ENCODE measurements at regions not wholly inside any gene's neighbourhood (a gene's known extent, or its start where the extent isn't known, plus 50 kb on each side); places are given as distances from the start of the nearest gene placed in this dataset.
"Not testable (repeated sequence)": the region's sequence is repeated elsewhere in the genome, so short reads cannot be mapped to it uniquely, and the experiment has no call there.

- TF ChIP-seq CTCF (IDR thresholded peaks at IDR 0.05; ENCODE audit: borderline replicate concordance, insufficient read depth, low read depth, low read length): no peak
Observed at GRCh38 chr3:75296858-75297257, 367.3 kb upstream of the FRG2C start.

GRCh38 chr3:75300606-75301005 is 363.5 kb upstream of the FRG2C start:
- TF ChIP-seq CTCF (IDR thresholded peaks at IDR 0.05; ENCODE audit: borderline replicate concordance, insufficient read depth, low read depth, low read length): no peak
- no peak overlapping the region for H3K4me3 ChIP-seq (ENCODE audit: low read depth, low read length)

More at GRCh38 chr3:75296858-75297257, 367.3 kb upstream of the FRG2C start:
- H3K4me3 ChIP-seq (ENCODE audit: low read depth, low read length): no peak overlapping the region

GRCh38 chr3:75301050-75301449 is 363.1 kb upstream of the FRG2C start:
- H3K4me3 ChIP-seq (ENCODE audit: low read depth, low read length): not testable (repeated sequence)

- TF ChIP-seq CTCF (IDR thresholded peaks at IDR 0.05; ENCODE audit: borderline replicate concordance, insufficient read depth, low read depth, low read length): no peak
Observed at GRCh38 chr3:75303741-75304140, 360.4 kb upstream of the FRG2C start.

GRCh38 chr3:75305901-75306300 is 358.2 kb upstream of the FRG2C start:
- no peak for TF ChIP-seq CTCF (IDR thresholded peaks at IDR 0.05; ENCODE audit: borderline replicate concordance, insufficient read depth, low read depth, low read length)
- no peak overlapping the region for H3K4me3 ChIP-seq (ENCODE audit: low read depth, low read length)

More at GRCh38 chr3:75303741-75304140, 360.4 kb upstream of the FRG2C start:
- no peak overlapping the region for H3K4me3 ChIP-seq (ENCODE audit: low read depth, low read length)

- not testable (repeated sequence) for H3K4me3 ChIP-seq (ENCODE audit: low read depth, low read length)
Observed at GRCh38 chr3:75311306-75311705, 352.8 kb upstream of the FRG2C start.

- H3K4me3 ChIP-seq (ENCODE audit: low read depth, low read length): not testable (repeated sequence)
Observed at GRCh38 chr3:75312469-75312868, 351.7 kb upstream of the FRG2C start.

GRCh38 chr3:75319776-75320175 is 344.4 kb upstream of the FRG2C start:
- H3K4me3 ChIP-seq (ENCODE audit: low read depth, low read length): not testable (repeated sequence)

- no peak overlapping the region for H3K4me3 ChIP-seq (ENCODE audit: low read depth, low read length)
- TF ChIP-seq CTCF (IDR thresholded peaks at IDR 0.05; ENCODE audit: borderline replicate concordance, insufficient read depth, low read depth, low read length): no peak
Observed at GRCh38 chr3:75320369-75320768, 343.8 kb upstream of the FRG2C start.

GRCh38 chr3:75321060-75321459 is 343.1 kb upstream of the FRG2C start:
- no peak for TF ChIP-seq CTCF (IDR thresholded peaks at IDR 0.05; ENCODE audit: borderline replicate concordance, insufficient read depth, low read depth, low read length)

GRCh38 chr3:75323936-75324335 is 340.2 kb upstream of the FRG2C start:
- H3K4me3 ChIP-seq (ENCODE audit: low read depth, low read length): not testable (repeated sequence)

More at GRCh38 chr3:75321060-75321459, 343.1 kb upstream of the FRG2C start:
- H3K4me3 ChIP-seq (ENCODE audit: low read depth, low read length): no peak overlapping the region

Data from GM12875 (cell line).